Smooth muscle cell (in vitro differentiated cells): ENCODE measurements at regions not wholly inside any gene's neighbourhood (a gene's known extent, or its start where the extent isn't known, plus 50 kb on each side); places are given as distances from the start of the nearest gene placed in this dataset.

ENCODE experiments used
- DNase-seq: peaks from one replicate; lab custom pipeline; 2025; ENCODE audit not compliant: unreplicated experiment; lab: John Stamatoyannopoulos, UW
- H2AFZ ChIP-seq: fragments of 200-600 bp; sonication (generic); 2 replicates; pipeline ENCODE4 v1.6.0; 2016; ENCODE audit warnings: antibody characterized with exemption, low read depth, mild to moderate bottlenecking
- H3F3A ChIP-seq: fragments of 200-600 bp; sonication (generic); 2 replicates; pipeline ENCODE4 v1.6.0; 2017; ENCODE audit warnings: antibody characterized with exemption, low read depth
- H3K27ac ChIP-seq: fragments of 200-600 bp; sonication (generic); 2 replicates; pipeline ENCODE4 v1.5.1; 2016; ENCODE audit warnings: low read depth, mild to moderate bottlenecking
- H3K27me3 ChIP-seq: fragments of 200-600 bp; sonication (generic); 2 replicates; pipeline ENCODE4 v1.6.1; 2016; ENCODE audit warnings: low read depth, mild to moderate bottlenecking
- H3K36me3 ChIP-seq: fragments of 200-600 bp; sonication (generic); 2 replicates; pipeline ENCODE4 v1.5.1; 2016; ENCODE audit warnings: low read depth
- H3K4me1 ChIP-seq: fragments of 200-600 bp; sonication (generic); 2 replicates; pipeline ENCODE4 v1.5.1; 2016; ENCODE audit warnings: low read depth
- H3K4me2 ChIP-seq: fragments of 200-600 bp; sonication (generic); 2 replicates; pipeline ENCODE4 v1.6.0; 2016; ENCODE audit warnings: mild to moderate bottlenecking
- H3K4me3 ChIP-seq: fragments of 200-600 bp; sonication (generic); 2 replicates; pipeline ENCODE4 v1.5.1; 2016; ENCODE audit warnings: mild to moderate bottlenecking
- H3K79me2 ChIP-seq: fragments of 200-600 bp; sonication (generic); 2 replicates; pipeline ENCODE4 v1.6.0; 2016; ENCODE audit warnings: low read depth, mild to moderate bottlenecking
- H3K9ac ChIP-seq: fragments of 200-600 bp; sonication (generic); 2 replicates; pipeline ENCODE4 v1.6.0; 2016; ENCODE audit warnings: low read depth
- H3K9me3 ChIP-seq: fragments of 200-600 bp; sonication (generic); replicated peaks from 2 replicates; pipeline ENCODE4 v1.5.1; 2016; ENCODE audit warnings: low read depth
- H4K20me1 ChIP-seq: fragments of 200-600 bp; sonication (generic); 2 replicates; pipeline ENCODE4 v1.6.0; 2016; ENCODE audit warnings: low read depth
- CTCF ChIP-seq: fragments of 200-600 bp; sonication (generic); IDR thresholded peaks from 2 replicates; pipeline ENCODE4 v1.5.1; 2017; ENCODE audit warnings: borderline replicate concordance, mild to moderate bottlenecking, antibody characterized with exemption; ENCODE audit not compliant: insufficient read depth, poor library complexity, severe bottlenecking
- WGBS: methylation state at CpG from one replicate; pipeline ENCODE4 v1.1.7; 2016; ENCODE audit warnings: low lambda C conversion rate; 5-methylcytosine and 5-hydroxymethylcytosine counted together

GRCh38 chr15:93570527-93570926, 481.5 kb upstream of the RGMA start:
- no peaks in the 10 kb centered on the region for H3K9me3 ChIP-seq
- WGBS, result 91% methylated on average over 7 of the region's 7 CpGs
- DNase-seq, result no peak
- H3K36me3 ChIP-seq, result no peaks in the 10 kb centered on the region
- H3K27me3 ChIP-seq, result peaks cover 11% of the 10 kb centered on the region
- H3K79me2 ChIP-seq, result no peaks in the 10 kb centered on the region
- H2AFZ ChIP-seq, result no peak overlapping the region
- H3K4me2 ChIP-seq, result no peak overlapping the region
- no peak overlapping the region for H3K4me3 ChIP-seq
- H3K27ac ChIP-seq, result no peak overlapping the region
- H4K20me1 ChIP-seq, result no peaks in the 10 kb centered on the region
- no peak for TF ChIP-seq CTCF
- H3K4me1 ChIP-seq, result no peaks in the 10 kb centered on the region
- no peaks in the 10 kb centered on the region for H3F3A ChIP-seq
- no peak overlapping the region for H3K9ac ChIP-seq

- Histone ChIP-seq H4K20me1 (no peaks in the 10 kb centered on the region), H3K79me2 (no peaks in the 10 kb centered on the region), H3K27ac (no peak overlapping the region), H3K4me1 (no peaks in the 10 kb centered on the region), H3K4me3 (no peak overlapping the region), H3K9ac (no peak overlapping the region), H2AFZ (no peak overlapping the region), H3K9me3 (no peaks in the 10 kb centered on the region), H3K4me2 (no peak overlapping the region), H3K27me3 (no peaks in the 10 kb centered on the region), H3F3A (no peaks in the 10 kb centered on the region), H3K36me3 (no peaks in the 10 kb centered on the region)
- no peak for TF ChIP-seq CTCF
- 41% methylated on average over 3 of the region's 3 CpGs for WGBS
- no peak for DNase-seq
Observed at GRCh38 chr15:93566762-93567161, 477.8 kb upstream of the RGMA start.

GRCh38 chr15:93565201-93565600, 476.2 kb upstream of the RGMA start:
- Histone ChIP-seq H3K4me3 (no peak overlapping the region), H3K4me2 (no peak overlapping the region), H3K4me1 (no peaks in the 10 kb centered on the region), H2AFZ (no peak overlapping the region), H3K79me2 (no peaks in the 10 kb centered on the region), H3K27ac (no peak overlapping the region), H3K27me3 (no peaks in the 10 kb centered on the region), H3F3A (no peaks in the 10 kb centered on the region), H4K20me1 (no peaks in the 10 kb centered on the region), H3K9ac (no peak overlapping the region), H3K9me3 (no peaks in the 10 kb centered on the region), H3K36me3 (no peaks in the 10 kb centered on the region)
- TF ChIP-seq CTCF, result no peak
- 92% methylated on average over 4 of the region's 4 CpGs for WGBS
- no peak for DNase-seq

- peaks cover 9% of the 10 kb centered on the region for H3K27me3 ChIP-seq
- H2AFZ ChIP-seq, result no peak overlapping the region
- WGBS, result 90% methylated on average over 8 of the region's 8 CpGs
- no peak for TF ChIP-seq CTCF
- no peaks in the 10 kb centered on the region for H3K9me3 ChIP-seq
- H3K27ac ChIP-seq, result no peak overlapping the region
- no peaks in the 10 kb centered on the region for H3K36me3 ChIP-seq
- no peaks in the 10 kb centered on the region for H3K4me1 ChIP-seq
- no peak overlapping the region for H3K4me3 ChIP-seq
- no peaks in the 10 kb centered on the region for H3K79me2 ChIP-seq
- no peak for DNase-seq
- H3F3A ChIP-seq, result no peaks in the 10 kb centered on the region
- no peak overlapping the region for H3K4me2 ChIP-seq
- no peaks in the 10 kb centered on the region for H4K20me1 ChIP-seq
- H3K9ac ChIP-seq, result no peak overlapping the region
Observed at GRCh38 chr15:93563218-93563617, 474.2 kb upstream of the RGMA start.
